SK-N-MC (cell line): ENCODE measurements at regions not wholly inside any gene's neighbourhood (a gene's known extent, or its start where the extent isn't known, plus 50 kb on each side); places are given as distances from the start of the nearest gene placed in this dataset.

ENCODE experiments used
- EZH2 ChIP-seq: fragments of 200-600 bp; sonication (generic); IDR thresholded peaks from one replicate; pipeline ENCODE4 v1.6.1; 2017; ENCODE audit warnings: antibody characterized with exemption
- POLR2AphosphoS5 ChIP-seq: IDR thresholded peaks from 2 replicates; pipeline ENCODE4 v1.6.1; 2012; ENCODE audit warnings: mild to moderate bottlenecking, low read depth, low read length, borderline replicate concordance

GRCh38 chr5:72658161-72658560, 151.0 kb upstream of the ZNF366 start:
- no peak for TF ChIP-seq POLR2AphosphoS5
- no peak for TF ChIP-seq EZH2
